ENCODE measurements at regions not wholly inside any gene's neighbourhood (a gene's known extent, or its start where the extent isn't known, plus 50 kb on each side); places are given as distances from the start of the nearest gene placed in this dataset.

- H3K27ac Mint-ChIP-seq = no peak overlapping the region
- peaks cover 4% of the 10 kb centered on the region for H3K27me3 Mint-ChIP-seq (ENCODE audit: low read depth, poor library complexity)
- TF ChIP-seq CTCF (IDR thresholded peaks at IDR 0.05) = no peak
- H3K9me3 Mint-ChIP-seq = peaks cover 31% of the 10 kb centered on the region
- no peak for DNase-seq
- H3K4me3 Mint-ChIP-seq = peak overlapping the region; percentile 54
- H3K36me3 Mint-ChIP-seq (ENCODE audit: low read depth) = peaks cover 16% of the 10 kb centered on the region
- H3K4me1 Mint-ChIP-seq = peaks cover 18% of the 10 kb centered on the region
These were observed 128.0 kb downstream of the ASB1 start for GRCh38 chr2:238554468-238555315.

GRCh38 chr2:238555786-238556542 is 129.2 kb downstream of the ASB1 start:
- peaks cover 22% of the 10 kb centered on the region for H3K9me3 Mint-ChIP-seq

GRCh38 chr2:238557431-238557830 is 130.7 kb downstream of the ASB1 start:
- peaks cover 5% of the 10 kb centered on the region for H3K36me3 Mint-ChIP-seq (ENCODE audit: low read depth)
- H3K4me1 Mint-ChIP-seq = peaks cover 22% of the 10 kb centered on the region
- no peak for TF ChIP-seq CTCF (IDR thresholded peaks at IDR 0.05)
- peaks cover 12% of the 10 kb centered on the region for H3K27me3 Mint-ChIP-seq (ENCODE audit: low read depth, poor library complexity)
- H3K27ac Mint-ChIP-seq = no peak overlapping the region
- H3K9me3 Mint-ChIP-seq = peaks cover 10% of the 10 kb centered on the region
- H3K4me3 Mint-ChIP-seq = no peak overlapping the region
- DNase-seq = no peak

More at GRCh38 chr2:238555786-238556542, 129.2 kb downstream of the ASB1 start:
- no peak overlapping the region for H3K4me3 Mint-ChIP-seq
- peaks cover 9% of the 10 kb centered on the region for H3K36me3 Mint-ChIP-seq (ENCODE audit: low read depth)
- TF ChIP-seq CTCF (IDR thresholded peaks at IDR 0.05) = no peak
- DNase-seq = no peak
- peaks cover 22% of the 10 kb centered on the region for H3K4me1 Mint-ChIP-seq
- peaks cover 8% of the 10 kb centered on the region for H3K27me3 Mint-ChIP-seq (ENCODE audit: low read depth, poor library complexity)
- no peak overlapping the region for H3K27ac Mint-ChIP-seq

- no peak for DNase-seq
- H3K4me1 Mint-ChIP-seq = peaks cover 25% of the 10 kb centered on the region
- H3K36me3 Mint-ChIP-seq (ENCODE audit: low read depth) = peaks cover 3% of the 10 kb centered on the region
- no peak overlapping the region for H3K4me3 Mint-ChIP-seq
- peaks cover 6% of the 10 kb centered on the region for H3K9me3 Mint-ChIP-seq
- no peak overlapping the region for H3K27ac Mint-ChIP-seq
- peaks cover 12% of the 10 kb centered on the region for H3K27me3 Mint-ChIP-seq (ENCODE audit: low read depth, poor library complexity)
- TF ChIP-seq CTCF (IDR thresholded peaks at IDR 0.05) = no peak
These were observed 131.2 kb downstream of the ASB1 start for GRCh38 chr2:238557936-238558335.

- H3K27ac Mint-ChIP-seq = no peak overlapping the region
- no peaks in the 10 kb centered on the region for H3K36me3 Mint-ChIP-seq (ENCODE audit: low read depth)
- peaks cover 3% of the 10 kb centered on the region for H3K9me3 Mint-ChIP-seq
These were observed 131.9 kb downstream of the ASB1 start for GRCh38 chr2:238558456-238559099.

More at GRCh38 chr2:238558456-238559099, 131.9 kb downstream of the ASB1 start:
- Mint-ChIP-seq H3K27me3 (ENCODE audit: low read depth, poor library complexity) (peaks cover 14% of the 10 kb centered on the region), H3K4me3 (no peak overlapping the region), H3K4me1 (peaks cover 31% of the 10 kb centered on the region)
- DNase-seq = no peak
- TF ChIP-seq CTCF (IDR thresholded peaks at IDR 0.05) = no peak
